B cell (primary cell): ENCODE measurements at regions not wholly inside any gene's neighbourhood (a gene's known extent, or its start where the extent isn't known, plus 50 kb on each side); places are given as distances from the start of the nearest gene placed in this dataset.

ENCODE experiments used
- ATAC-seq: fragments of 200-7000 bp; cut with Tn5 transposase; one replicate; pipeline ENCODE4 v1.10.0; 2021; ENCODE audit warnings: low read depth, mild to moderate bottlenecking, moderate number of reproducible peaks, moderate library complexity
- CTCF ChIA-PET: fragments of 350-600 bp; sonication (Branson Sonifier 250); formaldehyde crosslinking; loops from one replicate; lab custom pipeline; 2021; ENCODE audit warnings: antibody characterized with exemption, inconsistent platforms; lab: Charles Lee
- POLR2A ChIA-PET: fragments of 350-600 bp; sonication (Branson Sonifier 250); formaldehyde crosslinking; loops from one replicate; lab custom pipeline; 2021; ENCODE audit warnings: antibody characterized with exemption; lab: Charles Lee
- DNase-seq: peaks from one replicate; pipeline ENCODE4 v3.0.0; 2013
- H2AFZ ChIP-seq: 2 replicates; pipeline ENCODE4 v1.6.1; 2012; ENCODE audit warnings: mild to moderate bottlenecking, low read depth, low read length; ENCODE audit not compliant: insufficient read depth, poor library complexity, severe bottlenecking
- H3K27ac ChIP-seq, 2 donors: 1 replicate in 1 of 2; 2 replicates in 1 of 2; pipeline ENCODE4 v1.5.1; 2012 to 2013; ENCODE audit warnings: low read length in 2 of 2, mild to moderate bottlenecking in 2 of 2, moderate library complexity in 1 of 2
- H3K27me3 ChIP-seq, 4 experiments: fragments of 200-600 bp in 1 of 4; sonication (generic) in 1 of 4; replicated peaks in 1 of 4; 1 replicate in 2 of 4; 2 replicates in 2 of 4; pipeline versions ENCODE4 v1.6.1 to v1.7.0; 2013 to 2016; ENCODE audit warnings: low read length in 3 of 4, mild to moderate bottlenecking in 2 of 4, mixed read lengths in 1 of 4, moderate library complexity in 1 of 4; ENCODE audit not compliant: insufficient read depth in 4 of 4, control insufficient read depth in 3 of 4; ENCODE audit errors: control extremely low read depth in 1 of 4
- H3K36me3 ChIP-seq, 2 experiments: replicated peaks in 1 of 2; 1 replicate in 1 of 2; 2 replicates in 1 of 2; pipeline versions ENCODE4 v1.6.1 to v1.7.1; 2013; ENCODE audit warnings: low read length in 1 of 2; ENCODE audit not compliant: insufficient read depth in 2 of 2, control insufficient read depth in 1 of 2; ENCODE audit errors: control extremely low read depth in 1 of 2, extremely low read depth in 1 of 2
- H3K4me1 ChIP-seq, 2 donors: fragments of 200-600 bp in 1 of 2; sonication (generic) in 1 of 2; 1 replicate in 1 of 2; 2 replicates in 1 of 2; pipeline versions ENCODE4 v1.5.1 to v1.6.1; 2013 to 2017; ENCODE audit warnings: low read length in 2 of 2; ENCODE audit not compliant: control insufficient read depth in 2 of 2, insufficient read depth in 2 of 2
- H3K4me2 ChIP-seq: replicated peaks from 2 replicates; pipeline ENCODE3; 2012; ENCODE audit warnings: mild to moderate bottlenecking, low read depth, low read length; ENCODE audit not compliant: poor library complexity, severe bottlenecking
- H3K4me3 ChIP-seq, 5 experiments: fragments of 200-600 bp in 1 of 5; sonication (generic) in 1 of 5; 1 replicate in 3 of 5; 2 replicates in 2 of 5; pipeline versions ENCODE4 v1.5.1 to v1.7.0; 2011 to 2016; ENCODE audit warnings: low read length in 4 of 5, mild to moderate bottlenecking in 4 of 5, low read depth in 2 of 5, control low read depth in 1 of 5, moderate library complexity in 1 of 5; ENCODE audit not compliant: insufficient read depth in 1 of 5; ENCODE audit errors: control extremely low read depth in 1 of 5, extremely low read depth in 1 of 5
- H3K79me2 ChIP-seq: fragments of 200-600 bp; sonication (generic); one replicate; pipeline ENCODE4 v1.6.0; 2016; ENCODE audit warnings: low read length; ENCODE audit not compliant: control insufficient read depth, insufficient read depth
- H3K9ac ChIP-seq: fragments of 200-600 bp; sonication (generic); 2 replicates; pipeline ENCODE4 v1.6.1; 2017; ENCODE audit warnings: mild to moderate bottlenecking, low read length, moderate library complexity
- H3K9me3 ChIP-seq, 3 donors: one replicate each; pipeline versions ENCODE4 v1.6.1 to v1.7.1; 2013; ENCODE audit warnings: low read length in 2 of 3; ENCODE audit not compliant: control insufficient read depth in 2 of 3, insufficient read depth in 1 of 3; ENCODE audit errors: control extremely low read depth in 1 of 3
- H4K20me1 ChIP-seq: 2 replicates; pipeline ENCODE4 v1.6.0; 2012; ENCODE audit warnings: mild to moderate bottlenecking, low read length; ENCODE audit not compliant: insufficient read depth, control insufficient read depth, poor library complexity, severe bottlenecking
- H3K27ac Mint-ChIP-seq: one replicate; pipeline ENCODE4 v1.8.0; 2021; ENCODE audit warnings: mixed read lengths
- H3K27me3 Mint-ChIP-seq: one replicate; pipeline ENCODE4 v1.8.0; 2021; ENCODE audit warnings: mixed read lengths
- H3K4me1 Mint-ChIP-seq: one replicate; pipeline ENCODE4 v1.8.0; 2021; ENCODE audit warnings: mixed read lengths
- H3K4me3 Mint-ChIP-seq: one replicate; pipeline ENCODE4 v1.8.0; 2021; ENCODE audit warnings: mixed read lengths
- H3K9me3 Mint-ChIP-seq: one replicate; pipeline ENCODE4 v1.8.0; 2022; ENCODE audit warnings: mixed read lengths; ENCODE audit not compliant: insufficient read depth
- CTCF ChIP-seq: fragments of 200-600 bp; IDR thresholded peaks from one replicate; pipeline ENCODE4 v1.8.0; 2022; ENCODE audit warnings: antibody characterized with exemption, mild to moderate bottlenecking
- EZH2 ChIP-seq: IDR thresholded peaks from 2 replicates; pipeline ENCODE4 v1.6.1; 2012; ENCODE audit warnings: borderline replicate concordance, low read depth, mild to moderate bottlenecking, moderate library complexity, low read length; ENCODE audit not compliant: insufficient read depth, poor library complexity, severe bottlenecking
- WGBS: methylation state at CpG from one replicate; pipeline ENCODE4 v1.1.5; 2013; ENCODE audit warnings: missing lambda C conversion rate; ENCODE audit not compliant: insufficient coverage; 5-methylcytosine and 5-hydroxymethylcytosine counted together
- intact Hi-C: fragments of 100-400 bp; cut with micrococcal nuclease; formaldehyde crosslinking; loops from one replicate; pipeline ENCODE4 v1.10.0; 2022

- no peak for ATAC-seq
Observed at GRCh38 chr2:77796397-77796796, 274.2 kb upstream of the LRRTM4 start.

GRCh38 chr2:77797088-77797487 is 274.9 kb upstream of the LRRTM4 start:
- no peaks in the 10 kb centered on the region for H3K9me3 Mint-ChIP-seq
- no peak overlapping the region for H3K4me2 ChIP-seq
- no CpG with 5 or more reads among the region's 1 CpG for whole genome bisulfite sequencing

More at GRCh38 chr2:77796397-77796796, 274.2 kb upstream of the LRRTM4 start:
- Mint-ChIP-seq H3K4me3 (no peak overlapping the region), H3K27me3 (no peaks in the 10 kb centered on the region), H3K4me1 (no peaks in the 10 kb centered on the region), H3K27ac (no peak overlapping the region), H3K9me3 (no peaks in the 10 kb centered on the region)
- H4K20me1 ChIP-seq = no peaks in the 10 kb centered on the region
- ChIA-PET CTCF (no interaction called here), POLR2A (no interaction called here)
- intact Hi-C loops = no loop called here
- no peak overlapping the region for H3K27ac ChIP-seq
- no peak for DNase-seq
- no peaks in the 10 kb centered on the region for H3K4me1 ChIP-seq
- H3K4me2 ChIP-seq = no peak overlapping the region
- no peaks in the 10 kb centered on the region for H3K79me2 ChIP-seq
- H3K36me3 ChIP-seq = no peaks in the 10 kb centered on the region
- TF ChIP-seq CTCF (no peak), EZH2 (no peak)
- H3K9me3 ChIP-seq = no peaks in the 10 kb centered on the region
- no CpG with 5 or more reads among the region's 2 CpGs for WGBS
- no peak overlapping the region for H2AFZ ChIP-seq
- H3K9ac ChIP-seq = no peak overlapping the region
- H3K27me3 ChIP-seq = no peaks in the 10 kb centered on the region
- H3K4me3 ChIP-seq = no peak overlapping the region

More at GRCh38 chr2:77797088-77797487, 274.9 kb upstream of the LRRTM4 start:
- intact Hi-C loops = no loop called here
- Mint-ChIP-seq H3K4me1 (no peaks in the 10 kb centered on the region), H3K4me3 (no peak overlapping the region), H3K27ac (no peak overlapping the region), H3K27me3 (no peaks in the 10 kb centered on the region)
- Histone ChIP-seq H4K20me1 (no peaks in the 10 kb centered on the region), H3K9ac (no peak overlapping the region), H3K9me3 (no peaks in the 10 kb centered on the region), H3K36me3 (no peaks in the 10 kb centered on the region), H3K4me1 (no peaks in the 10 kb centered on the region), H3K27ac (no peak overlapping the region), H3K79me2 (no peaks in the 10 kb centered on the region), H3K4me3 (no peak overlapping the region), H3K27me3 (no peaks in the 10 kb centered on the region), H2AFZ (no peak overlapping the region)
- ATAC-seq = no peak
- TF ChIP-seq EZH2 = no peak
- no peak for TF ChIP-seq CTCF
- DNase-seq = no peak
- ChIA-PET CTCF (no interaction called here), POLR2A (no interaction called here)
